HG03442 (cell line): ENCODE measurements at regions not wholly inside any gene's neighbourhood (a gene's known extent, or its start where the extent isn't known, plus 50 kb on each side); places are given as distances from the start of the nearest gene placed in this dataset.
"Not testable (repeated sequence)": the region's sequence is repeated elsewhere in the genome, so short reads cannot be mapped to it uniquely, and the experiment has no call there.

Experiments used
- ATAC-seq: cut with Tn5 transposase; IDR thresholded peaks from one replicate; pipeline ENCODE4 v1.9.1; 2021; ENCODE audit warnings: mild to moderate bottlenecking, moderate library complexity; ENCODE audit not compliant: unreplicated experiment

DNA sequence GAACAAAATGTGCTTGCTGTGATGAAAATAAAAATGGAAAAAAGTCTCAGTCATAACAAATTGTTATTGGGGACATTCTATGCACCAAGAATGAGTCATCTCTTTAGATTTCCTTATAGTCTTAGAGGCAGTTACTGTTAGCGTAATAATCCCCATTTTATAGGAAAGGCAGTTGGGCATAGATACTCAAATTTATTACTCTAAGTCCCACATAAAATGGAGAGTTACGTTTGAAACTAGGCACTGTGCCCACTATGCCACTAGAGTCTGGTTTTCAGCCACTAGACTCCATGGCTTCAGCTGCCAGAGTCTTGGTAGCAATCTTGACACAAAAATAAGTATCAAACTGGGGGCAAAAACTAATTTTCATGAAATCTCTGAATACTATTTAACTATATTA is 317.9 kb upstream of the MEF2C start:
- ATAC-seq: no peak

DNA sequence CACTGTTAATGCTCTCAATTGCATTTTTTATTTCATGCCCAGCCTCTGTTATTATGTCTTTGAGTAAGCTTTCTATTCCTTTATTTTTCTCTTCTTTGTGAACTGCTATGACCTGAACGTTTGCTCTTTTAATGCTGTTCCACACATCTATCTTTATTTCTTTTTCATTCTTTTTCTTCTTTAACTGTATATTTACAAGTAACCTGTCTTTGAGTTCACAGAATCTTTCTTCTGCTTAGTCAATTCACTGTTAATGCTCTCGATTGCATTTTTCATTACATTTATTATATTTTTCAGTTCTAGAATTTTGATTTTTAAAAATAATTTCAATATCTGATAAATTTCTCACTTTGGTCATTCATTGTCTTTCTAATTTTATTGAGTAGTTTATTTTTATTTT is 316.3 kb upstream of the MEF2C start:
- ATAC-seq: no peak

DNA sequence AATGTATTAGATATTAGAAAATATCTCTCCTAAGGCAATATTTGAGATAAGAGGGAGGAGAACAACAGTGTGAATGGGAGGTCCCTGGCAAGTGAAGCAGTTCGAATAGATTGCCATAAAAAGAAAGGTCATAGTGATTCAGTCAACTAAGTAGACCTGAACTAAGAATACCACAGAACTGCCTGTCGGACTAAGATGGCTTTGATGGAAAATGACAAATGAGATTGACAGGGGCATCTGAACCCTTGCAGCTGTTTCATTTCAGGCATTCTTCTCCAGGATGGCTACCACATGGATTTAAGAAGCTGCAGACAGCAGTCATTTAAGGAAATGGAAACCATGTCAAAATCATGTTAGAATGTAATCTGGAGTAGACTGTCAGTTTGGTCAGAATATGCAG is 308.4 kb upstream of the MEF2C start:
- no peak for ATAC-seq

DNA sequence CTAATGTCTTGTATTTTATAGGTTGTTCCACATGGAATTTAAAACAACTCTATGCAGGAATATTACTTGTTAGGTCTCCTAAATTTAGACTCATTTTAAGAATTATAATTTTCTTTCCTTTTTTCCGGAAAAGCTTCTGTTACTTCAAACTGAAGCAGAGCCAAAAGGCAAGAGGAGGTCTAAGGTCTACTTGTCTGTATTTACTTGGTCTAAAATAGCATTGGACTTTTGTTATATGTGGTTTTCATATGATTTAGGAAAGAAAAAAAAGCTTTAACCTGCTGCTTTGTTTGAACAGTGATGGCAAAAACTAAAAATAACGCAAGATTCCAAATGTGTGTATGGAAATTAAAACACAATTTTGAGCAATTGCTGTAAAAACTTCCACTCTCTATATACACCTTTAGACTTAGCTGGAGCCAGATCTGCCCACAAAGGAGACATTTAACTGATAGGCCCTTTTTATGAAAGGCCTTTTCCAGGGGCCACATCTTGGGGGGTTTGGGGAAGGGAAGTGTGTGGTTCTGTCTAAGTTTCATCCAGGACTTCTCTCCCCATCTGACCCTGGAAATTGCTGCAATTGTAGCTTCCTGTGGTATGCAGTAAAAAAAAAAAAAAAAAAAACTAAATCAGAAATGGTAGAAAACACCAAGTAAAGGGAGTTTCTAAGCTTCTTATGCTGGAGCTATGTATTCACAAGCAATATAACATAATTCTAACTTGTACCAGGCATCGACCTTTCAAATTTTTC is 307.7 kb upstream of the MEF2C start:
- no peak for ATAC-seq

DNA sequence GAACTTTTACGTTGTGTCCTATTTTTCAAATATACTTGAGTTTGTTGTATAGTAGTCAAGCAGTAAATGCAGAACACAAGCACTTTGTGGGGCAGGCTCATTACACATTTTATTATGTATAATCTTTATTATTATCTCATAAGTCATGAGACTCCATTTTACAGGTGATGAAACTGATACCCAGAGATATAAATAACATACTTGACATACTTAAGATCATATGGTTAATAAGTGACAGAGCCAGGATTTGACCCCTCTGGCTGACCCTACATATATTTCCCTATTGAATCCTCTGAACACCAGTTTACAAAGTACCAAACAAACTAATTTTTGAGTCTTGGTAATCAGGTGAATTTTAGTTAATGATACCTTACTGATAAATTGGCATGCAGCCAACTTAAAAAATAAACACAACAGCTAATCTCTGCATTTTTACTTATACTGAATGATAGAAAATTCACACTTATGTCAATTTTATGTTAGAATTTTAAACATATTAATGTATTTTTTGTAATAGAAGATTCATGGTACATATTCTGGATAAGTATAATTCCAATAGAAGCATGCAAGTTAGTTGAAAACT is 305.0 kb upstream of the MEF2C start:
- no peak for ATAC-seq

DNA sequence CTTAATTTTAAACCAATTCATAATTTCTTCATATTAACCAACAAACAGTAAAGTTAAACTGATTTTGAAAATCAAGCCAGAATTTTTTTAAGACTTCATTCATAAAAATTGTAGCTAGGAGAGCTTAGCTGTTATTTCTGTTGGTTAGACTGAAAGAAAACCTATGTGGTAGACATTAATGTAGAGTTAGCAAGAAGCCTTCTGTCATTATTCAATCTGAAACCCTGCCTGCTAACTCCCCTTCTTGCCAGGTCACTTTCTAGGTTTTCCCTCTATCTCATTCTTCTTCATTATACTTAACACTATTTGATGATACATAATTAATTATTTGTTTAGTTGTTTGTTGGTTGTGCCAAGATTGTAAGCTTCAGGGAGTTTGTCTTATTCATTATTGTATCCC is 304.3 kb upstream of the MEF2C start:
- no peak for ATAC-seq

DNA sequence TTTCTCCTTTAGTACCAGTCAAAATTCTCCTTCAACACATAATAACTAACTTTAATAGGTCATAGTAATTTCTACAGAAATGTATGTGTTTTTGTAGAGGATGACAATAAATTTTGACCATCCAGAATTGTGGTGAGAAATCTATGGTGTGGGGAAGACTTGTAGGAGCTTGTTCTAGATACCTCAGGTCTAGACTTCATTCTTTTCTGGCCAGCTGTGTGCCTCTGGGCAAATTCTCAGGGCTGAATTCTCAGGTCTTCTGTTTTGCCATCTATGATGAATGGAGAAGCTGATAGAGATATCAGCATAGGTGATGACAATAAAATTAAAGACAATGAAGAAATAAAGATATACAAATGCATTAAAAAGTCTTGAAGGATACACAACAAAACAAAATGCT is 298.6 kb upstream of the MEF2C start:
- ATAC-seq: no peak

DNA sequence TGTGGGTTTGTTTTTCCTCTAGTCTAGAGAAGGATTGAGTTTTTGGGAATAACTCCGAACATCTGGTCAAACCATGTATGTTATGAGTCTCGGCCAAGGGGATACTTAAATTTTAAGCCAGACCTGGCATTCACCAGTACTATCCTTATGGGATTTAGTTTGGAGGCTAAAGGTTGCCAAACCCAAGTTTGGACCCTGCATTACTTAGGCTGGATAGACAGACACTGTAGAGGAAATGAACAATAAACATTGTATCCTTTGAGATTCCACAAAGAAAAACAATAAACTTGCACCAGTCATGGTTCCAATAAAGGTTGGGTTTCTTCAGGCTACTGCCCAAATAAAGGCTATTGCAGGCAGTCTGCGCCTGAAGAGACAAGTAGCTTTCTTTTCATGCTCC is 296.7 kb upstream of the MEF2C start:
- ATAC-seq: no peak

DNA sequence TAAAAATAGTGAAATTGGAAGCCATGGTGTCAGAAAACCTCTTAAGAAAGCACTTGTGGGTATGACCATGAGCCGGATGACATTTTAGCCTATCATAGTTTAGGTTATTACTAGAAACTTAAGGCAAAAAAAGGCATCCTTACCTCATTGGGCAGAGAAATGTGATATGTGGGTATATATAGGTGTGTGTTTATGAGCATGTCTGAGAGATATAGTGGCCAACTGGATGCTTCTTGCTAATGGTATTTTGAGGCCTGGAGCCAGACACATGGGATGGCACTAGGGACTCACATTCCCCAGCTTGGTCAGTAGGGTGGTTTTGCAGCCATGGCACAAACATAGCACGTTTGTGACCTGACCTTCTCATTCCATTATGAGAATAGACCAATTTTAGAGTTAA is 295.6 kb upstream of the MEF2C start:
- no peak for ATAC-seq

DNA sequence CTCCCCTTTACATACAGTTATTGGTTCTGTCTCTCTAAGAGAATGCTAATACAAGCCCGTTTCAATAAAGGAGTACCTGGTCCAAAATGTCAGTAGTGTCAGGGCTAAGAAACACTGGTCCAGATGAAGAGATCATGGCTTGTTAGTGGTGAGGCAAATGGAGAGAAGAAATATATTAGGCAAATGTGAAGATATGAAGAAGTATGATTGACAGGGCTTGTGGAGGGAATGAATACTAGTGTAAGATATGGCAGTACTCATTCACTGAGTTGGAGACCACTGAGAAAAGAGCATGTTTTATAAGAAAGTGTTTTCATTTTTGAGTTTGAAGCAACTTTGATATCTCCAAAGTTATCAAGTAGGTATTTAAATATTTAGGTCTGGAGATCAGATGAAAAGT is 290.5 kb upstream of the MEF2C start:
- ATAC-seq: no peak

DNA sequence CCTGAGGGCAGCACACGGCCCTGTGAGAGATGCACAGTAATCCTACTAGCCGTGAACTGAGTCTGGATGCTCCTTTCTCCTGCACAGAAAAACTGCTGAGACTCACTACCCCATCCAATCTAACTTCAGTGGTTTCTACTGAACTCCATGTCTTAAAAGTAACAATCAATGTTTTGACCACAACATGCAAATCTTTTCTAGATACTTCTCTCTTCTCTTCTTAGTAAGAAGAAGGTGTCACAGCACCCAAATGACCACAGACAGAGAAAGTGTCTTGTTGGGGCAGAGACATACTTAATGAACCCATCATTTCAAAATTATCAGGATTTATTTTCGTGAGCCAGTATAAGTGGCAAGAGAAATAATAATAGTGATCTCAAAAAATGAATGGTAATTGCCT is 285.8 kb upstream of the MEF2C start:
- ATAC-seq: peak; percentile 79

DNA sequence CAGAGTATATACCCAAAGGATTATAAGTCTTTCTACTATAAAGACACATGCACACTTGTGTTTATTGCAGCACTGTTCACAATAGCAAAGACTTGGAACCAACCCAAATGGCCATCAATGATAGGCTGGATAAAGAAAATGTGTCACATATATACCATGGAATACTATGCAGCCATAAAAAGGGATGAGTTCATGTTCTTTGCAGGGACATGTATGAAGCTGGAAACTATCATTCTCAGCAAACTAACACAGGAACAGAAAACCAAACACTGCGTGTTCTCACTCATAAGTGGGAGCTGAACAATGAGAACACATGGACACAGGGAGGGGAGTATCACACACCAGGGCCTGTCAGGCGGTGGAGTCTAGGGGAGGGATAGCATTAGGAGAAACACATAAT is 281.7 kb upstream of the MEF2C start:
- not testable (repeated sequence) for ATAC-seq

DNA sequence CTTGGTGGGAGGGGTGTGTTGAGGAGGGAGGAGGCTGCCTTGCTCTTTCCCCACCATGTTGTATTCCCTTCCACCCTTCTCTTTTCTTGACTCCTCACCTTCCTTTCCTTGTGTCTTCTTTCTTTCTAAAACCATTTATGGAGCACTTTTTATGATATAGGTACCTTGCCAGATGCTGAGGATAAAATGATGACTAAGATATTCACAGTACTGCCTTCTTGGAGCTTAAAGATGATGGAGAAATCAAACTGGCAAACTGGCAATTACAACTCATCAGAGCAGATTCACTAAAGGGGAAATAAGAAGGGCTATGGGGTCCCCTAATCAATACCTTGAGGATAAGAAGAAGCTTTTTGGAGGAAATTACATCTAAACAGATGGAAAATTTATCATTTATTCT is 273.2 kb upstream of the MEF2C start:
- no peak for ATAC-seq

DNA sequence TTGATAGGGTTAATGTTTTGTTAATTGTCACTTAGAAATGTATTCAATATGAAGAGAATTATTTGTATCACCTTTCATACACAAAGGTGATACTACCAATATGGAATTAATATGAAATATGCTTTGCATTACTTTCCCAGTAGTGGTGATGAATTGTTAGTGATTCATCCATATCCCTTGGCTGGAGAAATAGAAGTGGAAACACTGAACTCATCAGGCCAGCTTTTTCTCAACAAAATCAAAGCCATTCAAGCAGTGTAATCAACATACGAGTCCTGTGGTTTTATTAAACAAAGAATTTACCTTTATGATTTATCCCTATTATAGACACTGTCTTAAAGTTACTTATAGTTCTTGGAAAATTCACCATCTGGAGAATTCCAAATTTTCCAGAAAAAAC is 264.0 kb upstream of the MEF2C start:
- no peak for ATAC-seq

DNA sequence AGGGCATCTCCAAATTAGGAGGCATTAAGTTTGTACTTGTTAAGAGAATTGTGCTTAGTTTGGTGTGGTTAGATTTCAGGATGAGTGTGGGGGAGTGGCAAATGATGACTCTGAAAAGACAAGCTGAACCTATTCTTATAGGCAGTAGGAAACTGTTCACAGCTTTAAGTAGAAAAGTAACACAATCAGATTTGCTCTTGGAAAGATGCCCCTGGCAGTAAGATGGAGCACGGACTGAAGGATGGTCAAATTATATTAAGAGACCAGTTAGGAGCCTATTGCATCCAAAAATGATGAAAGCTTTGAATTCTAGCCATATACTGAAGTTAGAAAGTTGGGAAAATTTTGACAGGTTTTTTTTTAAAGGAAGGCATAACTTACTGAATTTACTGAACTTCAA is 254.2 kb upstream of the MEF2C start:
- no peak for ATAC-seq

DNA sequence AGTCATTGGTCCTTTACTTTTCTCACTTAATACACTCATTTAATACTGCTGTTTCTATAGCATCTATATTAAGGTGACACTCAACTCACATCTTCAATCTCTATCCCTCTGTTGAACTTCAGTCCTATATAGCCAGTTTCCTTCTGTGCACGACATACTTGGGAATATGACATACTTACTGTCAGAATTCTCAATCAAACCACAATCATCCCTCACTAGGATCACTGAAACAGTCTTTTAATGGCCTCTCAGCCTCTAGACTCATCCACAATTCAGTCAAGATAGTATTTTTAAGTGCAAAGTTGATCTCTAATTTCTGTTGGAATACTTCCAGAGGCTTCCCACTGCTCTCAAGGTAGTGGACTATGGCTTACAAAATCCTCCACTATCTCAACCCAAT is 251.0 kb upstream of the MEF2C start:
- no peak for ATAC-seq

DNA sequence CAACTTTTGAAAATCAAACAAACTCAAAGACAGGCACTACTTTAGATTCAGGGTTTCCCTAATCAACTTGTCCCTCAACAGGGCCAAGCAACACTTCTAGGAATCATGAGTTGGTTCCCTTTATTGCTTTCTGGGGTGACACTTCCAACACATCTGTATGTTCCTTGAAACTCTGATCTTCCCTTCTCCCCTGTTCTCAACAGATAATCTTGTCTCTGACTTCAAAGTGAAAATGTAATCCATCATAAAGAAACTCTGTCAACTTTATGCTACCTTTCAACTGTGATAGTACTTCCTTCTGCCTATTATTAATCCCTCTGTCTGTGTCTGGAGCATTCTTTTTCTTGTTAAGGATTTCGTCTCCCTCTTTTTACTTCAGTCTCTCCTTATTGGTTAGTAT is 250.1 kb upstream of the MEF2C start:
- no peak for ATAC-seq

DNA sequence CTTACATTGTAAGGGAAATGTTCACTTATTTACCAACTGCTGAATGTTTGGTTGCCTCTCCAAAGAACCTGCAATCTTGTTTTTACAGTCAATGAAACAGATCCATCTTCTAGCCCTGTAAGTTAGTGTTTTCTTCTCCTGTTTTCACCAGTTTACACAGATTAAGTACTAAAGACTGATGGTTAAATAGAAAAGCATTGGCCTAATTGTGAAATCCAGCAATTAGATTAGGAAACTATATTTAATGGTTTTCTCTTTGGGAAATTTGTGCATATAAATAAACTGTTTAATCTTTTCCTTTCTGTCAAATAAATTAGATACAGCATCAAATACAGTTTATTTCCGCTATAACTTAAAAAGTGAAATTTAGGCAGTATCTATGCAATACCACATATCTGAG is 247.9 kb upstream of the MEF2C start:
- ATAC-seq: no peak

DNA sequence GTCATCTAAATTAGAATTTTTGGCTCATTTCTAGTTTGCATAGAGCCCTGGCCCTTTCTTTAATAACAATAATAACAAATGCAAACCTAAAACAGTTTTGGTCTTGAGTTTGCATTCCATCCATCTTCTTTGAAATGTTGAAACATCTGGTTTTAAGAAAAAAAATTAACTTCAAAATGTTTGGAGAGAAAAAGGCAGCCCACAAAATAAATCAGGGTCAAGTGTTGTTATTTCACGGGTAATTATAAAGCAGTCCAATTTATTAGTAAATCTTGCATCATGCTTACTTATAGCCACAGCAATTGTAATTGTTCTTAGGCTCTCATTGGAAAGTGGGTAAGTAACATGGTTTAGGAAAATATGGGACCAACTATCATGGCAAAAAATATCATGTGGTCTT is 247.0 kb upstream of the MEF2C start:
- no peak for ATAC-seq

DNA sequence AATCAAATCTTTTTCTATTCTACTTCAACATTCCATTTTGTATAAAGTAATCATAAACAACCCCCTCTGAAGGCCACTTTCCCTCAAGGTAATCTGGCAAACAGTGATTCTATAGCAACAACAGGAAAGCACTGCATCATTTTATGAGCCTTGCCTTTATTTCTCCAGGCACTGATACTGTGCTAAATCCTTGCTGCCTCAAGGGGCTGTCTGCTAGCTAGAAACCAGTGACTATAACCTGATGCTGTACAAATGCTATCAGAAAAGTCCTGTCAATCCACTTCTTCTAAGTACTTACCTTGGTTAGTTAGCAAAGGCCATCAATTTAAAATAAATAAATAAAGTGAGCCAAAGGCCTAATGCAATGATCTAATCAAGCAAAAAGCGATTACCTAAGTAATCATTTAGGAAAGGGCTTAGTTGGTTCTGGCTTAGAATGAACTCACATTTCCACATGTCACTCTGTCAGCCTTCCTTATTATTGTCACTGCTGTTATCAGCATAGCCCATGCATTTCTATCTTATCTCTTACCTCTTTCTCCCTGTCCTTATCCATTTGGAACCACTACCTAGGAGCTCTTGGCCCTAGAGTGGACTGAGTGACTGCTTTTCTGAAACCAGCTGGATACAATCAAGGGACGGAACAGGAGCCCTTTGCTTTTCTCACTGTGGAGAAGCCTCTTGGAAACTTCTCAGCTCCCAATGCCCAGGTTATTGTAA is 246.1 kb upstream of the MEF2C start:
- no peak for ATAC-seq

DNA sequence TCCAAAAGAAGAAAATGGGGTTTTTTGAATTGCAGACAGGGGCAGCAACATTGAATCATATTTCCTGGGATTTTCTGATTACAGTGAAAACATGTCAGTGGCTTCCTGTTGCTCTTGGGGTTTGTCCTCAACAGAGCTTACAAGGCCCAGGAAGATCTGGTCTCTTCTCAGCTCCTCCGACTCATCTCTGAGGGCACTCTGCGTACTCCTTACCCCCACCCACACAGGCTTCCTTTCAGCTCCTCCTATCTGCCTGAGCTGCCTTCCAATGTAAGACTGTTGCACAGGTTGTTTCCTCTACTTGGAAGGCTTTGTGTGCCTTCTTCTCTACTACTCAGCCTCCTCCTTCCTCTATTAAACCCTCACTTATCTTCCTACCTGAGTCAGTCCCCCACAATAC is 245.1 kb upstream of the MEF2C start:
- no peak for ATAC-seq

DNA sequence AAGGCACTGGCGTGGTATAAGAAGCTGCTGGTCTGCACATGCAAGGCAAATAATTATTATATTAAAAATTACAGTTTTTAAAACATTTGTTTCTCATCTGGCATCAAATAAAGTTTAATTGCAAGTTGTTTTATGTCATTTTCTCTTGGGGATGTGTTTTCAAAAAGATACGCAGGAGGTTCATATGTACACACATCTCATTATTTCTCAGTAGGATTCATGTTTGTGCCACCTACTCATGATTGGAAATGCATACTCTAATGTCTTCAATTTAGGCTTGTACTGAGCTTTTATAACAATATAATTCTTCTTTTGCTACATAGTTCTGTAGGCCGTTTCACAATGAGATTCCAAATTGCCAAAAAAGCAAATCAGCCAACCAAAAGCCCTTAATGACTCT is 244.2 kb upstream of the MEF2C start:
- ATAC-seq: no peak
